Ishikawa (cell line): ENCODE measurements at regions not wholly inside any gene's neighbourhood (a gene's known extent, or its start where the extent isn't known, plus 50 kb on each side); places are given as distances from the start of the nearest gene placed in this dataset.

Source experiments
- CREB1 ChIP-seq: IDR thresholded peaks from 2 replicates; pipeline ENCODE4 v1.6.1; 2012; ENCODE audit warnings: low read depth
- EGR1 ChIP-seq: IDR thresholded peaks from 2 replicates; pipeline ENCODE4 v1.6.1; 2012
- NFIC ChIP-seq: IDR thresholded peaks from 2 replicates; pipeline ENCODE4 v1.6.1; 2012
- RAD21 ChIP-seq: IDR thresholded peaks from 2 replicates; pipeline ENCODE4 v1.6.1; 2012; ENCODE audit warnings: low read depth
- TEAD4 ChIP-seq: IDR thresholded peaks from 2 replicates; pipeline ENCODE4 v1.6.1; 2012
- YY1 ChIP-seq: IDR thresholded peaks from 2 replicates; pipeline ENCODE4 v1.6.1; 2012; ENCODE audit warnings: low read depth

DNA sequence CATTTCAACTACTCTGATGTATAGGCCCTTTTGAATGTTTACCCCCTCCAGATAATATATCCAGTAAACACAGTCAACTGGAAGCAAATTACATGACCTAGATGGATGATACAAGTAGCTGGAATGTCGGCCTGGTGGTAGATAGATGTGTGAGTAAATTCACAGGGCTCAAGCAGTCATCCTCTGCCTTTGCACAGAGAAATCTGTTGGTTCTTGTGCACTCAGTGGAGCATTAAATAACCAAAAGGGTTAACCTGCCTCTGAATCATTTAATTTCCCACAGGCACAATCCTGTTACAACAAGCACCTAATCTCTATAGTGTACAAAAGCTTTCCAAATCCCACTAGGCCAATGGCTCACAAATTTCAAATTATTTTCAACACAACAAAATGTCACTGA, 668.3 kb downstream of the DNAH5 start:
- TF ChIP-seq NFIC (no peak), RAD21 (no peak), CREB1 (no peak), EGR1 (no peak), YY1 (no peak), TEAD4 (no peak)
